Activated CD8-positive, alpha-beta T cell treated with anti-CD3 and anti-CD28 coated beads for 36 hours (primary cell): ENCODE measurements at regions not wholly inside any gene's neighbourhood (a gene's known extent, or its start where the extent isn't known, plus 50 kb on each side); places are given as distances from the start of the nearest gene placed in this dataset.

Source experiments
- ATAC-seq: fragments of 200-7000 bp; cut with Tn5 transposase; one replicate; pipeline ENCODE4 v1.10.0; 2021; ENCODE audit warnings: mild to moderate bottlenecking, moderate library complexity
- CTCF ChIA-PET: fragments of 350-600 bp; sonication (Branson Sonifier 250); formaldehyde crosslinking; loops from one replicate; lab custom pipeline; 2021; ENCODE audit warnings: antibody characterized with exemption; lab: Charles Lee
- POLR2A ChIA-PET: fragments of 350-600 bp; sonication (Branson Sonifier 250); formaldehyde crosslinking; loops from one replicate; lab custom pipeline; 2021; ENCODE audit warnings: antibody characterized with exemption; lab: Charles Lee
- DNase-seq: peaks from one replicate; pipeline ENCODE4 v3.0.0-alpha.2; 2020
- H3K27ac Mint-ChIP-seq: one replicate; pipeline ENCODE4 v1.8.0; 2021; ENCODE audit warnings: mild to moderate bottlenecking, mixed read lengths
- H3K27me3 Mint-ChIP-seq: one replicate; pipeline ENCODE4 v1.8.0; 2021; ENCODE audit warnings: mixed read lengths
- H3K36me3 Mint-ChIP-seq: one replicate; pipeline ENCODE4 v1.8.0; 2021; ENCODE audit warnings: low read depth, mixed read lengths
- H3K4me1 Mint-ChIP-seq: one replicate; pipeline ENCODE4 v1.8.0; 2021; ENCODE audit warnings: low read depth, mixed read lengths
- H3K4me3 Mint-ChIP-seq: one replicate; pipeline ENCODE4 v1.8.0; 2021; ENCODE audit warnings: mild to moderate bottlenecking, moderate library complexity, mixed read lengths
- H3K9me3 Mint-ChIP-seq: one replicate; pipeline ENCODE4 v1.8.0; 2021; ENCODE audit warnings: mixed read lengths
- intact Hi-C: fragments of 100-400 bp; cut with micrococcal nuclease; formaldehyde crosslinking; loops from one replicate; pipeline ENCODE4 v1.10.0; 2022
- TF ChIP-seq, protein P1 (sequence below): fragments of 200-600 bp; IDR thresholded peaks from one replicate; pipeline ENCODE4 v1.8.0; 2022; ENCODE audit warnings: antibody characterized with exemption, mild to moderate bottlenecking

DNA sequence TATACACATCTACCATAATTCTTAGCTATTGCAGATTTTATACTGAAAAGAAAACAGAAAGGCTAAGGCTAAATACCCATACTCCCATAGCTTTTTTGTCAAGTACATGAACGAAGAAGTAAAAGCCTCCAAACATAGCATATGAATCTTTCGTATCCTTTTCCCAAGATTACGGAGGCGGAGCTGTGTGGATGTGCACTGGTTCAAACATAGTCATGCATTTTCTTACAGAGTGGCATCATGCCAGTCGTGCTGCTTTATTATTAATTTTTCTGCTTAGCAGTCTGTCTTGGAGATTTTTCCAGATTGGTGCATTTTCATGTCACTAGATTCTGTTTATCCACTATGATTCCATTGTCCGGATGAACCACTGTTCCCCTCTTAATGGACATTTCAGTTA lies 118.7 kb upstream of the RUNX3 start:
- H3K9me3 Mint-ChIP-seq = no peaks in the 10 kb centered on the region
- H3K4me3 Mint-ChIP-seq = no peak overlapping the region
- ATAC-seq (no peak), DNase-seq (no peak)
- no peaks in the 10 kb centered on the region for H3K36me3 Mint-ChIP-seq
- TF ChIP-seq, protein P1, sequence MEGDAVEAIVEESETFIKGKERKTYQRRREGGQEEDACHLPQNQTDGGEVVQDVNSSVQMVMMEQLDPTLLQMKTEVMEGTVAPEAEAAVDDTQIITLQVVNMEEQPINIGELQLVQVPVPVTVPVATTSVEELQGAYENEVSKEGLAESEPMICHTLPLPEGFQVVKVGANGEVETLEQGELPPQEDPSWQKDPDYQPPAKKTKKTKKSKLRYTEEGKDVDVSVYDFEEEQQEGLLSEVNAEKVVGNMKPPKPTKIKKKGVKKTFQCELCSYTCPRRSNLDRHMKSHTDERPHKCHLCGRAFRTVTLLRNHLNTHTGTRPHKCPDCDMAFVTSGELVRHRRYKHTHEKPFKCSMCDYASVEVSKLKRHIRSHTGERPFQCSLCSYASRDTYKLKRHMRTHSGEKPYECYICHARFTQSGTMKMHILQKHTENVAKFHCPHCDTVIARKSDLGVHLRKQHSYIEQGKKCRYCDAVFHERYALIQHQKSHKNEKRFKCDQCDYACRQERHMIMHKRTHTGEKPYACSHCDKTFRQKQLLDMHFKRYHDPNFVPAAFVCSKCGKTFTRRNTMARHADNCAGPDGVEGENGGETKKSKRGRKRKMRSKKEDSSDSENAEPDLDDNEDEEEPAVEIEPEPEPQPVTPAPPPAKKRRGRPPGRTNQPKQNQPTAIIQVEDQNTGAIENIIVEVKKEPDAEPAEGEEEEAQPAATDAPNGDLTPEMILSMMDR = no peak
- no peak overlapping the region for H3K27ac Mint-ChIP-seq
- intact Hi-C loops = no loop called here
- no peaks in the 10 kb centered on the region for H3K4me1 Mint-ChIP-seq
- ChIA-PET CTCF (interaction anchor here (0.7 to 1.2 kb wide), 4 partner anchors 11 to 53 kb away, joined by 3 read pairs; no protein-coding TSS in a partner anchor), POLR2A (interaction anchor here (0.6 kb wide), 1 partner anchor 9 kb away, joined by 3 read pairs; no protein-coding TSS in a partner anchor)
- peaks cover 3% of the 10 kb centered on the region for H3K27me3 Mint-ChIP-seq

DNA sequence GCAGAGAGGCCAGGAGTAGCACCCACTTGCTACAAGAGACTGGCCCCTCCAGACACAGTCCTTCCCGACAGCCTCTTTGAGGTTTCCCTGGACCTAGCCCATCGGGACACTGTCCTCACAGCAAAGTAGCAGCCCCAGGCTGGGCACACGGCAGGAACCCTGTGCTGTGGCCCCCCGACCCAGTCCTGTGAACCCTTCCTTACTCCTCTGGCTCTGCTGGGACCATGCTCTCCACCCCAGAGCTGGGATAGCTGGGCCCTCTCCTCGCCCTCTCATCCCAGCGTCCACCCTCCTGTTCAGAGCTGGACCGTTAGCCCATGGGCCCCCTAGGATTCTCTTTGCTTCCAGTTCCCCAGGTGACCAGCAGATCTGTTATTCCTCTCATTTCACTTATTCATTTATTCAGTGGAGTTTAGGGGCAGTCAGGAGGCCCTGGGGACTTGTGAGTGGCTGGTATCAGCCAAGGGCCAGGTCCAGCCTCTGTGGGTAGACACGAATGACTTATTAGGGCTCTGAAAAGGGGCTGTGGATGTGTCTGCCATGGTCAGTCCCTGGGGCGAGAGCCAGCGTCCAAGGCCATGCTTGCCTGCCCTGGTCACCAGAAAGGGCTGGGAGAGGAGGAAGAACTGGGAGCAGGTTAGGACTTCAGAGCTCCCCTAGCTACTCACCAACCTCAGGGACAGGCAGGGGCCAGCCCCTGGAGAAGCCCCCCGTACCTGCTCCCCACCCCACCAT lies 117.6 kb upstream of the RUNX3 start:
- CTCF ChIA-PET = interaction anchor here (1.1 to 2.3 kb wide), 3 partner anchors 10 to 70 kb away, joined by 3 to 20 read pairs (median 4); no protein-coding TSS in a partner anchor
- no peaks in the 10 kb centered on the region for H3K36me3 Mint-ChIP-seq
- POLR2A ChIA-PET = interaction anchor here (1.1 to 1.8 kb wide), 3 partner anchors 10 to 103 kb away, joined by 3 to 6 read pairs (median 6); no protein-coding TSS in a partner anchor

DNA sequence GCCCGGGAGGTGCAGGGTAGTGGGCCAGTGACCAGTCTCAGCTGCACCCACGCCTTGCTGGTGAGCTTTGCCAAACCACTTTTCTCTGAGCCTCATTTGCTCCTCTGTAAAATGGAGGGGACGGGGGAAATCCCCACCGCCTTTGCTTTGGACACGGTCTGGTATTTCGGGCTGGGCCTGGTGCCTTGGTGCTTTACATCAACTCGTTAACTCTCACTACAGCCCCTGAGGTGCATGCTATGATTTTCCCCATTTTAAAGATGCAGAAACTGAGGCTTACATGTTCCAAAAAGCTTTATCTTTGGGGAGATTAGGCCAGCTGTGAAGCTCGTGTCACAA lies 116.1 kb upstream of the RUNX3 start:
- TF ChIP-seq, protein P1 = no peak

More for the DNA sequence above, 117.6 kb upstream of the RUNX3 start:
- ATAC-seq (no peak), DNase-seq (no peak)
- H3K27me3 Mint-ChIP-seq = no peaks in the 10 kb centered on the region
- TF ChIP-seq, protein P1 = no peak
- H3K4me3 Mint-ChIP-seq = no peak overlapping the region
- no peak overlapping the region for H3K27ac Mint-ChIP-seq
- H3K9me3 Mint-ChIP-seq = no peaks in the 10 kb centered on the region
- H3K4me1 Mint-ChIP-seq = no peaks in the 10 kb centered on the region
- intact Hi-C loops = no loop called here

DNA sequence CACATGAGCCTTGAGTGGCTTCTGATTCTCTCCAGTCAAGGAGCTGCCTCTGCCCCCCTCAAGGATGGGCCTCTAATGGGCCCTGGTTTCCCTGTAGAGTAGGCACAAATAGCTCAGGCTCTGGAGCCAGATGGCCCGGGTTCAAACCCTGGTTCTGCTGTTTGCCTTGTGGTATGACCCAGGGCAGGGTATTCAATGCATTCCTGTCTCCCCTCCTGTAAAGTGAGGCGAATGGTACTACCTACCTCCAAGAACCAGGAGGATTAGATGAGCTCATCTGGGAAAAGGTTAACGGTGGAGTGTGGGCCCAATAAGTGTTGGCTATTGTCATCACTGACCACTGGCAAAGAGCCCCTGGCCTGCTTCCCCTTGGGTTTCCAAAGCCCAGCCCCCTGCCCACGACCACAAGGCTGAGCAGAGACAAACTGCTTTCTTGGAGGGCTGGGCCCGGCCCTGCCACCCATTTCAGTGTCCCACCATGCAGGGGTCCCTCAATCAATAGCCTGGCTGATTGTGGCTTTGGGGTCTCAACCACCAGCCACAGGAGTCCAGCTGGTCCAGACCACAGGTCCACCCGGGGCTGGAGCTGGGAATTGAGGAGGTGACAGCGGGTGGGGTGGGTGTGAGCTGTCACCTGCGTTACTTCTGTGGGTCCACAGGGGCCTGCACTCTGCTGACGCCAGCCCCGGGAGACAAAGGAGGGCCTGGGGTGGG lies 115.6 kb upstream of the RUNX3 start:
- Mint-ChIP-seq H3K27me3 (no peaks in the 10 kb centered on the region), H3K36me3 (peaks cover 1% of the 10 kb centered on the region), H3K4me3 (no peak overlapping the region), H3K9me3 (no peaks in the 10 kb centered on the region), H3K27ac (no peak overlapping the region), H3K4me1 (peaks cover 10% of the 10 kb centered on the region)
- TF ChIP-seq, protein P1 = no peak
- intact Hi-C loops = no loop called here
- ChIA-PET POLR2A (interaction anchor here (0.7 to 1.7 kb wide), 4 partner anchors 8 to 101 kb away, joined by 3 to 6 read pairs (median 4); no protein-coding TSS in a partner anchor), CTCF (interaction anchor here (0.9 to 2.3 kb wide), 3 partner anchors 8 to 198 kb away, joined by 3 to 20 read pairs (median 4); no protein-coding TSS in a partner anchor)
- no peak for ATAC-seq
- DNase-seq = no peak

More for the DNA sequence above, 116.1 kb upstream of the RUNX3 start:
- Mint-ChIP-seq H3K4me1 (peaks cover 7% of the 10 kb centered on the region), H3K36me3 (no peaks in the 10 kb centered on the region), H3K27me3 (no peaks in the 10 kb centered on the region), H3K9me3 (no peaks in the 10 kb centered on the region), H3K4me3 (no peak overlapping the region), H3K27ac (no peak overlapping the region)
- ATAC-seq (no peak), DNase-seq (no peak)
- CTCF ChIA-PET = interaction anchor here (1.1 to 2.3 kb wide), 4 partner anchors 9 to 198 kb away, joined by 3 to 20 read pairs (median 4); no protein-coding TSS in a partner anchor
- intact Hi-C loops = no loop called here
- POLR2A ChIA-PET = interaction anchor here (0.8 to 1.8 kb wide), 5 partner anchors 8 to 102 kb away, joined by 3 to 6 read pairs (median 4); no protein-coding TSS in a partner anchor
